MCF 10A (cell line): ENCODE measurements at regions not wholly inside any gene's neighbourhood (a gene's known extent, or its start where the extent isn't known, plus 50 kb on each side); places are given as distances from the start of the nearest gene placed in this dataset.

Experiments used
- BruUV-seq: library from RNA; stranded (reverse); fragments of 400-500 nt; replicated peaks from 2 replicates; lab custom pipeline; 2021; lab: Mats Ljungman, UMichigan
- CTCF ChIA-PET: fragments of 300-600 bp; sonication (Branson Sonifier 250); formaldehyde crosslinking; extraction: SDS; loops from one replicate; lab custom pipeline; 2021; ENCODE audit warnings: antibody characterized with exemption, inconsistent platforms; lab: Yijun Ruan, JAX
- POLR2A ChIA-PET: fragments of 300-600, 350-650 bp; sonication (Branson Sonifier 250); formaldehyde crosslinking; extraction: SDS; loops from one replicate; lab custom pipeline; 2020; ENCODE audit warnings: antibody characterized with exemption, inconsistent platforms; lab: Yijun Ruan, JAX
- DNase-seq: peaks from one replicate; pipeline ENCODE4 v3.0.0-alpha.2; 2018; ENCODE audit not compliant: unreplicated experiment
- H3K27ac Mint-ChIP-seq: one replicate; pipeline ENCODE4 v1.8.0; 2022; ENCODE audit warnings: mild to moderate bottlenecking, low read depth, mixed read lengths; ENCODE audit not compliant: unreplicated experiment
- H3K27me3 Mint-ChIP-seq: one replicate; pipeline ENCODE4 v1.8.0; 2022; ENCODE audit warnings: mixed read lengths; ENCODE audit not compliant: insufficient read depth, unreplicated experiment
- H3K36me3 Mint-ChIP-seq: one replicate; pipeline ENCODE4 v1.8.0; 2022; ENCODE audit warnings: mild to moderate bottlenecking, moderate library complexity, mixed read lengths; ENCODE audit not compliant: insufficient read depth, unreplicated experiment
- H3K4me1 Mint-ChIP-seq: one replicate; pipeline ENCODE4 v1.8.0; 2022; ENCODE audit warnings: mixed read lengths; ENCODE audit not compliant: insufficient read depth, unreplicated experiment
- H3K4me3 Mint-ChIP-seq: one replicate; pipeline ENCODE4 v1.8.0; 2022; ENCODE audit warnings: mild to moderate bottlenecking, moderate library complexity, mixed read lengths; ENCODE audit not compliant: unreplicated experiment
- H3K9me3 Mint-ChIP-seq: one replicate; pipeline ENCODE4 v1.8.0; 2022; ENCODE audit warnings: mixed read lengths; ENCODE audit not compliant: unreplicated experiment
- CTCF ChIP-seq: fragments of 200-600 bp; IDR thresholded peaks from one replicate; pipeline ENCODE4 v1.8.0; 2022; ENCODE audit warnings: antibody characterized with exemption, mild to moderate bottlenecking; ENCODE audit not compliant: unreplicated experiment
- intact Hi-C: fragments of 100-400 bp; cut with micrococcal nuclease; formaldehyde crosslinking; loops from 2 replicates; pipeline ENCODE4 v1.14.1; 2022

GRCh38 chr6:14802514-14803160 lies 443.2 kb upstream of the JARID2 start:
- Mint-ChIP-seq H3K4me1 (peaks cover 25% of the 10 kb centered on the region), H3K9me3 (peaks cover 3% of the 10 kb centered on the region), H3K4me3 (no peak overlapping the region), H3K27ac (no peak overlapping the region), H3K36me3 (peaks cover 5% of the 10 kb centered on the region), H3K27me3 (no peaks in the 10 kb centered on the region)
- intact Hi-C loops: loop anchor here (5.0 kb wide), 1 partner anchor 445 kb away; the partner anchor contains the start of gene JARID2
- BruUV-seq: no TSS peak
- no peak for TF ChIP-seq CTCF
- ChIA-PET CTCF (no interaction called here), POLR2A (no interaction called here)
- no peak for DNase-seq

GRCh38 chr6:14804001-14804784 lies 441.7 kb upstream of the JARID2 start:
- Mint-ChIP-seq H3K9me3 (peaks cover 10% of the 10 kb centered on the region), H3K36me3 (peaks cover 5% of the 10 kb centered on the region), H3K27ac (peak overlapping the region; percentile 35), H3K27me3 (no peaks in the 10 kb centered on the region), H3K4me3 (no peak overlapping the region), H3K4me1 (peaks cover 13% of the 10 kb centered on the region)
- no TSS peak for BruUV-seq
- no peak for TF ChIP-seq CTCF
- CTCF ChIA-PET: interaction anchor here (0.7 to 1.1 kb wide), 2 partner anchors 14 to 231 kb away, joined by 3 read pairs; no protein-coding TSS in a partner anchor
- intact Hi-C loops: loop anchor here (5.0 kb wide), 1 partner anchor 443 kb away; the partner anchor contains the start of gene JARID2
- POLR2A ChIA-PET: interaction anchor here (0.6 to 2.0 kb wide), 4 partner anchors 9 to 546 kb away, joined by 3 to 4 read pairs (median 3); no protein-coding TSS in a partner anchor
- peak; percentile 69 for DNase-seq

GRCh38 chr6:14804785-14805210 lies 441.1 kb upstream of the JARID2 start:
- ChIA-PET POLR2A (interaction anchor here (2.0 kb wide), 1 partner anchor 18 kb away, joined by 4 read pairs; no protein-coding TSS in a partner anchor), CTCF (interaction anchor here (0.7 to 1.1 kb wide), 2 partner anchors 14 to 111 kb away, joined by 3 read pairs; no protein-coding TSS in a partner anchor)
- TF ChIP-seq CTCF: no peak
- Mint-ChIP-seq H3K27me3 (no peaks in the 10 kb centered on the region), H3K36me3 (peaks cover 5% of the 10 kb centered on the region), H3K27ac (no peak overlapping the region), H3K9me3 (peaks cover 10% of the 10 kb centered on the region), H3K4me1 (peaks cover 13% of the 10 kb centered on the region), H3K4me3 (no peak overlapping the region)
- BruUV-seq: no TSS peak
- DNase-seq: peak; percentile 68
- intact Hi-C loops: loop anchor here (5.0 kb wide), 1 partner anchor 443 kb away; the partner anchor contains the start of gene JARID2

DNA sequence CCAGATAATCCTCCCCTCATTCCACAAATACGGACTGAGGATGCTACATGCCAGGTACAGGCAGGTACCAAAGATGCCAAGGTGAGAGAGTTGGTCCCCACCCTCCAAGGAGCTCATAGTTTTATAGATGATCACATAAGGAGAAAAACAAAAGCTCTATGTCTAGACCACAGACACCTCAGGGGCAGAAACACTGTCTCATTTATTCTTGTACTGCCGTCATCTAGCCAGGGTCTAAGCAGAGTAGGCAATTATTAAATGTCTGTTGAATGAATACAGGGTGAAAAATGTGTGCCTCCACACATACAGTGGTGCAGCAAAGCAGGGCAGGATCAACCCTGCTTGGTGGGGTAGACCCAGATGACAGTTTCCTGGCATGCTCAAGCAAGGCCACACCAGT lies 439.8 kb upstream of the JARID2 start:
- H3K9me3 Mint-ChIP-seq: peaks cover 10% of the 10 kb centered on the region
- CTCF ChIA-PET: interaction anchor here (0.7 kb wide), 1 partner anchor 590 kb away, joined by 3 read pairs; no protein-coding TSS in a partner anchor
- no peak overlapping the region for H3K27ac Mint-ChIP-seq
- intact Hi-C loops: no loop called here
- no peak for TF ChIP-seq CTCF
- peaks cover 13% of the 10 kb centered on the region for H3K4me1 Mint-ChIP-seq
- H3K36me3 Mint-ChIP-seq: no peaks in the 10 kb centered on the region
- POLR2A ChIA-PET: interaction anchor here (0.6 to 0.8 kb wide), 3 partner anchors 13 to 260 kb away, joined by 3 to 5 read pairs (median 3); no protein-coding TSS in a partner anchor
- no peak for DNase-seq
- H3K27me3 Mint-ChIP-seq: no peaks in the 10 kb centered on the region
- no TSS peak for BruUV-seq
- no peak overlapping the region for H3K4me3 Mint-ChIP-seq
